Vagina (tissue), 2 donors: ENCODE measurements at regions not wholly inside any gene's neighbourhood (a gene's known extent, or its start where the extent isn't known, plus 50 kb on each side); places are given as distances from the start of the nearest gene placed in this dataset.
A peak's percentile ranks its signal among the peaks of the same experiment; 100 is the strongest.

Source experiments
- DNase-seq, 2 donors: peaks; one replicate each; pipeline ENCODE4 v3.0.0-alpha.2; 2017; ENCODE audit errors: extremely low spot score in 2 of 2
- H3K27ac ChIP-seq: fragments of 200-600 bp; sonication (generic); one replicate; pipeline ENCODE4 v1.5.1; 2019
- H3K27me3 ChIP-seq: fragments of 200-600 bp; sonication (generic); one replicate; pipeline ENCODE4 v1.5.1; 2019
- H3K36me3 ChIP-seq, 2 donors: fragments of 200-600 bp; sonication (generic); one replicate each; pipeline ENCODE4 v1.5.1; 2017 to 2019
- H3K4me1 ChIP-seq: fragments of 200-600 bp; sonication (generic); one replicate; pipeline ENCODE4 v1.5.1; 2019
- H3K4me3 ChIP-seq, 2 donors: fragments of 200-600 bp; sonication (generic); 1 replicate in 1 of 2; 2 replicates in 1 of 2; pipeline ENCODE4 v1.5.1; 2016 to 2019
- H3K9me3 ChIP-seq: fragments of 200-600 bp; sonication (generic); one replicate; pipeline ENCODE4 v1.5.1; 2019
- CTCF ChIP-seq, 3 experiments: fragments of 450-650 bp in 2 of 3; fragments of 200-600 bp in 1 of 3; sonication (generic) in 1 of 3; IDR thresholded peaks; one replicate each; pipeline ENCODE4 v1.5.1; 2017 to 2019; ENCODE audit warnings: antibody characterized with exemption in 3 of 3, mild to moderate bottlenecking in 2 of 3, moderate library complexity in 2 of 3
- POLR2A ChIP-seq, 2 donors: fragments of 450-650 bp; IDR thresholded peaks; one replicate each; pipeline ENCODE4 v1.6.1; 2017; ENCODE audit warnings: antibody characterized with exemption in 2 of 2, mild to moderate bottlenecking in 2 of 2, moderate library complexity in 2 of 2
- POLR2AphosphoS5 ChIP-seq, 2 donors: sonication (generic); formaldehyde crosslinking; IDR thresholded peaks; one replicate each; pipeline ENCODE4 v1.9.0; 2017; ENCODE audit warnings: antibody characterized with exemption in 2 of 2, mild to moderate bottlenecking in 2 of 2, low read depth in 1 of 2; ENCODE audit not compliant: insufficient read depth in 1 of 2
- intact Hi-C: fragments of 100-400 bp; cut with DNase I; formaldehyde crosslinking; loops from one replicate; pipeline ENCODE4 v1.15.1; 2023

GRCh38 chr15:31494786-31495185 lies 168.2 kb downstream of the KLF13 start:
- intact Hi-C loops, result no loop called here
- DNase-seq, result peak in 1 of 2 donors; percentile 79

GRCh38 chr15:31495281-31495680 lies 168.6 kb downstream of the KLF13 start:
- H3K9me3 ChIP-seq, result peaks cover 4% of the 10 kb centered on the region
- H3K4me3 ChIP-seq, result no peak overlapping the region
- no peak overlapping the region for H3K27ac ChIP-seq
- no peak for DNase-seq
- no peaks in the 10 kb centered on the region for H3K27me3 ChIP-seq
- TF ChIP-seq POLR2AphosphoS5 (IDR thresholded peaks at IDR 0.05; ENCODE audit: insufficient read depth in 1 of 2, low read depth in 1 of 2) (no peak), CTCF (IDR thresholded peaks at IDR 0.05) (no peak), POLR2A (IDR thresholded peaks at IDR 0.05) (no peak)
- intact Hi-C loops, result no loop called here
- no peaks in the 10 kb centered on the region for H3K4me1 ChIP-seq
- H3K36me3 ChIP-seq, result no peaks in the 10 kb centered on the region

More at GRCh38 chr15:31494786-31495185, 168.2 kb downstream of the KLF13 start:
- peaks cover 4% of the 10 kb centered on the region for H3K9me3 ChIP-seq
- no peak overlapping the region for H3K4me3 ChIP-seq
- no peaks in the 10 kb centered on the region for H3K27me3 ChIP-seq
- no peaks in the 10 kb centered on the region for H3K36me3 ChIP-seq
- peaks cover 2% of the 10 kb centered on the region for H3K4me1 ChIP-seq
- H3K27ac ChIP-seq, result no peak overlapping the region
- TF ChIP-seq POLR2A (IDR thresholded peaks at IDR 0.05) (no peak), CTCF (IDR thresholded peaks at IDR 0.05) (no peak), POLR2AphosphoS5 (IDR thresholded peaks at IDR 0.05; ENCODE audit: insufficient read depth in 1 of 2, low read depth in 1 of 2) (no peak)

GRCh38 chr15:31497838-31498237 lies 171.2 kb downstream of the KLF13 start:
- DNase-seq, result no peak

GRCh38 chr15:31498329-31498728 lies 171.7 kb downstream of the KLF13 start:
- H3K36me3 ChIP-seq, result no peaks in the 10 kb centered on the region
- H3K27me3 ChIP-seq, result no peaks in the 10 kb centered on the region
- H3K9me3 ChIP-seq, result no peaks in the 10 kb centered on the region
- no peak overlapping the region for H3K27ac ChIP-seq
- no peak for TF ChIP-seq POLR2AphosphoS5 (IDR thresholded peaks at IDR 0.05; ENCODE audit: insufficient read depth in 1 of 2, low read depth in 1 of 2)
- H3K4me1 ChIP-seq, result no peaks in the 10 kb centered on the region
- no peak for DNase-seq
- intact Hi-C loops, result no loop called here
- no peak overlapping the region for H3K4me3 ChIP-seq

More at GRCh38 chr15:31497838-31498237, 171.2 kb downstream of the KLF13 start:
- intact Hi-C loops, result no loop called here
- no peak for TF ChIP-seq CTCF (IDR thresholded peaks at IDR 0.05)
- TF ChIP-seq POLR2AphosphoS5 (IDR thresholded peaks at IDR 0.05; ENCODE audit: insufficient read depth in 1 of 2, low read depth in 1 of 2), result no peak
- TF ChIP-seq POLR2A (IDR thresholded peaks at IDR 0.05), result no peak
- Histone ChIP-seq H3K9me3 (no peaks in the 10 kb centered on the region), H3K4me1 (no peaks in the 10 kb centered on the region), H3K4me3 (no peak overlapping the region), H3K27ac (no peak overlapping the region), H3K36me3 (no peaks in the 10 kb centered on the region), H3K27me3 (no peaks in the 10 kb centered on the region)

GRCh38 chr15:31498756-31499155 lies 172.1 kb downstream of the KLF13 start:
- intact Hi-C loops, result no loop called here
- no peak overlapping the region for H3K27ac ChIP-seq
- H3K36me3 ChIP-seq, result no peaks in the 10 kb centered on the region
- H3K4me1 ChIP-seq, result no peaks in the 10 kb centered on the region
- no peaks in the 10 kb centered on the region for H3K9me3 ChIP-seq
- TF ChIP-seq POLR2A (IDR thresholded peaks at IDR 0.05) (no peak), CTCF (IDR thresholded peaks at IDR 0.05) (no peak), POLR2AphosphoS5 (IDR thresholded peaks at IDR 0.05; ENCODE audit: insufficient read depth in 1 of 2, low read depth in 1 of 2) (no peak)
- no peaks in the 10 kb centered on the region for H3K27me3 ChIP-seq
- no peak overlapping the region for H3K4me3 ChIP-seq
- no peak for DNase-seq
